GM18867 (cell line): ENCODE measurements at regions not wholly inside any gene's neighbourhood (a gene's known extent, or its start where the extent isn't known, plus 50 kb on each side); places are given as distances from the start of the nearest gene placed in this dataset.
"Not testable (repeated sequence)": the region's sequence is repeated elsewhere in the genome, so short reads cannot be mapped to it uniquely, and the experiment has no call there.

Experiments used
- ATAC-seq: cut with Tn5 transposase; IDR thresholded peaks from one replicate; pipeline ENCODE4 v1.9.1; 2021; ENCODE audit warnings: mild to moderate bottlenecking, moderate library complexity; ENCODE audit not compliant: unreplicated experiment

- no peak for ATAC-seq
Measured at GRCh38 chr18:59980188-59980637, 80.4 kb downstream of the PMAIP1 start.

- no peak for ATAC-seq
Measured at GRCh38 chr18:59971871-59972428, 72.2 kb downstream of the PMAIP1 start.

- peak; percentile 83 for ATAC-seq
Measured at GRCh38 chr18:59971144-59971543, 71.3 kb downstream of the PMAIP1 start.

GRCh38 chr18:59969477-59970028, 69.8 kb downstream of the PMAIP1 start:
- ATAC-seq: not testable (repeated sequence)

GRCh38 chr18:59968583-59968982, 68.8 kb downstream of the PMAIP1 start:
- ATAC-seq: no peak

GRCh38 chr18:59967878-59968277, 68.1 kb downstream of the PMAIP1 start:
- ATAC-seq: no peak

GRCh38 chr18:59966913-59967312, 67.1 kb downstream of the PMAIP1 start:
- ATAC-seq: no peak

GRCh38 chr18:59963229-59963628, 63.4 kb downstream of the PMAIP1 start:
- ATAC-seq: no peak

GRCh38 chr18:59961070-59961469, 61.3 kb downstream of the PMAIP1 start:
- ATAC-seq: peak; percentile 89

GRCh38 chr18:59960272-59960671, 60.5 kb downstream of the PMAIP1 start:
- no peak for ATAC-seq

- ATAC-seq: no peak
Measured at GRCh38 chr18:59959606-59960005, 59.8 kb downstream of the PMAIP1 start.

GRCh38 chr18:59959073-59959472, 59.3 kb downstream of the PMAIP1 start:
- no peak for ATAC-seq

GRCh38 chr18:59957957-59958356, 58.2 kb downstream of the PMAIP1 start:
- ATAC-seq: no peak

- ATAC-seq: no peak
Measured at GRCh38 chr18:59954755-59955156, 55.0 kb downstream of the PMAIP1 start.

GRCh38 chr18:59954241-59954640, 54.4 kb downstream of the PMAIP1 start:
- ATAC-seq: no peak
